HepG2 (cell line): ENCODE measurements at regions not wholly inside any gene's neighbourhood (a gene's known extent, or its start where the extent isn't known, plus 50 kb on each side); places are given as distances from the start of the nearest gene placed in this dataset.

ENCODE experiments used
- ATAC-seq: fragments of 200-7000 bp; cut with Tn5 transposase; 3 replicates; pipeline ENCODE4 v1.9.1; 2020; ENCODE audit warnings: mild to moderate bottlenecking, moderate library complexity
- BruUV-seq: library from RNA; stranded (reverse); fragments of 400-500 nt; replicated peaks from 2 replicates; lab custom pipeline; 2021; lab: Mats Ljungman, UMichigan
- CTCF ChIA-PET: fragments of 300-600 bp; formaldehyde crosslinking; extraction: SDS; loops from one replicate; lab custom pipeline; 2021; ENCODE audit warnings: low total read pairs, inconsistent platforms, low intra/inter-chr PET ratio; lab: Yijun Ruan, JAX
- POLR2A ChIA-PET: fragments of 350-600 bp; sonication (Branson Sonifier 250); formaldehyde crosslinking; loops from one replicate; lab custom pipeline; 2020; ENCODE audit warnings: antibody characterized with exemption, inconsistent platforms; lab: Yijun Ruan, JAX
- DNase-seq: peaks from one replicate; pipeline ENCODE4 v3.0.0-alpha.2; 2015; ENCODE audit warnings: low spot score
- FAIRE-seq: peaks from 3 replicates; lab custom pipeline; 2011; peaks lifted over from hg19 to GRCh38; lab: Jason Lieb, UNC
- H2AFZ ChIP-seq: one replicate; pipeline ENCODE4 v1.6.1; 2011; ENCODE audit warnings: low read length, inconsistent platforms
- H3K27ac ChIP-seq: fragments of 300-600 bp; 3 replicates; pipeline ENCODE4 v1.8.0; 2011; ENCODE audit warnings: mixed run types, mild to moderate bottlenecking, mixed read lengths, low read length, inconsistent platforms; ENCODE audit not compliant: insufficient read depth; ENCODE audit errors: extremely low read length
- H3K27me3 ChIP-seq, 2 experiments: fragments of 200-600 bp in 1 of 2; 2 replicates in 1 of 2; 3 replicates in 1 of 2; pipeline versions ENCODE4 v1.6.0 to v1.8.0; 2011; ENCODE audit warnings: low read length in 2 of 2, mild to moderate bottlenecking in 2 of 2, moderate library complexity in 2 of 2, inconsistent platforms in 1 of 2; ENCODE audit not compliant: insufficient read depth in 2 of 2, control insufficient read depth in 1 of 2
- H3K36me3 ChIP-seq, 2 experiments: fragments of 200-600 bp in 1 of 2; replicated peaks in 1 of 2; 2 replicates in 1 of 2; 3 replicates in 1 of 2; pipeline versions ENCODE4 v1.5.1 to v1.8.0; 2011; ENCODE audit warnings: low read length in 2 of 2, inconsistent platforms in 1 of 2; ENCODE audit not compliant: insufficient read depth in 2 of 2, control insufficient read depth in 1 of 2
- H3K4me1 ChIP-seq: 2 replicates; pipeline ENCODE4 v1.5.1; 2012; ENCODE audit warnings: low read length, inconsistent platforms; ENCODE audit not compliant: insufficient read depth
- H3K4me2 ChIP-seq: 2 replicates; pipeline ENCODE4 v1.6.0; 2011; ENCODE audit warnings: low read depth, low read length, inconsistent platforms
- H3K4me3 ChIP-seq, 3 experiments: fragments of 200-600 bp in 1 of 3; sonication (generic), shearing (Covaris generic) in 1 of 3; replicated peaks in 1 of 3; 2 replicates each; pipeline ENCODE4 v1.5.1; 2011 to 2016; ENCODE audit warnings: low read length in 3 of 3, inconsistent platforms in 2 of 3, low read depth in 2 of 3, mild to moderate bottlenecking in 2 of 3, control low read depth in 1 of 3, mixed read lengths in 1 of 3; ENCODE audit not compliant: insufficient read depth in 1 of 3
- H3K79me2 ChIP-seq: one replicate; pipeline ENCODE4 v1.6.1; 2011; ENCODE audit warnings: low read length, inconsistent platforms; ENCODE audit not compliant: insufficient read depth
- H3K9ac ChIP-seq: 2 replicates; pipeline ENCODE4 v1.6.0; 2011; ENCODE audit warnings: mild to moderate bottlenecking, low read depth, low read length, inconsistent platforms; ENCODE audit not compliant: insufficient read depth
- H3K9me3 ChIP-seq: 2 replicates; pipeline ENCODE4 v1.5.1; 2012; ENCODE audit warnings: mild to moderate bottlenecking, low read length
- H4K20me1 ChIP-seq: 2 replicates; pipeline ENCODE4 v1.6.0; 2011; ENCODE audit warnings: inconsistent platforms, mild to moderate bottlenecking, low read length, moderate library complexity; ENCODE audit not compliant: insufficient read depth
- ATF1 ChIP-seq: IDR thresholded peaks from 2 replicates; pipeline ENCODE4 v1.6.1; 2016; ENCODE audit warnings: mild to moderate bottlenecking, control low read depth
- RFXAP ChIP-seq: sonication (generic); formaldehyde crosslinking; IDR thresholded peaks from 2 replicates; pipeline ENCODE4 v1.4.0; 2020; ENCODE audit warnings: missing genetic modification reagents, borderline replicate concordance
- ZNF550 ChIP-seq: sonication (generic); formaldehyde crosslinking; IDR thresholded peaks from 2 replicates; pipeline ENCODE4 v1.4.0; 2020; ENCODE audit warnings: mild to moderate bottlenecking, missing genetic modification reagents, borderline replicate concordance
- ZNF770 ChIP-seq: sonication (generic); formaldehyde crosslinking; IDR thresholded peaks from 2 replicates; pipeline ENCODE4 v1.5.0; 2020; ENCODE audit warnings: mild to moderate bottlenecking, missing genetic modification reagents
- ZNF878 ChIP-seq: sonication (generic); formaldehyde crosslinking; IDR thresholded peaks from 2 replicates; pipeline ENCODE4 v1.8.1; 2023; ENCODE audit warnings: mild to moderate bottlenecking, missing genetic modification reagents, moderate library complexity
- WGBS: methylation state at CpG from one replicate; pipeline ENCODE4 v1.1.6; 2017; ENCODE audit warnings: low lambda C conversion rate; 5-methylcytosine and 5-hydroxymethylcytosine counted together
- in situ Hi-C: cut with HindIII; loops from 2 replicates; pipeline ENCODE4 v1.10.0; 2017; ENCODE audit warnings: low pct_unique_long_range_greater_than_20kb; ENCODE audit not compliant: extremely low pct_ligation_motif_present
- intact Hi-C: fragments of 100-400 bp; cut with micrococcal nuclease; formaldehyde crosslinking; loops from one replicate; pipeline ENCODE4 v1.10.0; 2022; ENCODE audit not compliant: unreplicated experiment
- TF ChIP-seq, protein P1 (sequence below), 2 experiments: sonication (generic) in 1 of 2; formaldehyde crosslinking in 1 of 2; IDR thresholded peaks; 2 replicates each; pipeline versions ENCODE4 v1.5.1 to v1.6.1; 2011 to 2020; ENCODE audit warnings: borderline replicate concordance in 1 of 2, low read depth in 1 of 2, low read length in 1 of 2, mild to moderate bottlenecking in 1 of 2, missing genetic modification reagents in 1 of 2, moderate library complexity in 1 of 2
- TF ChIP-seq, protein P2 (sequence below): sonication (generic); formaldehyde crosslinking; IDR thresholded peaks from 2 replicates; pipeline ENCODE4 v1.4.0; 2020; ENCODE audit warnings: missing genetic modification reagents, mild to moderate bottlenecking, borderline replicate concordance

- FAIRE-seq, result no peak
- Histone ChIP-seq H4K20me1 (no peaks in the 10 kb centered on the region), H3K27me3 (no peaks in the 10 kb centered on the region), H3K27ac (peak overlapping the region; percentile 80), H3K79me2 (peaks cover 90% of the 10 kb centered on the region), H3K9me3 (no peaks in the 10 kb centered on the region), H3K9ac (peak overlapping the region; percentile 70), H3K4me2 (peak overlapping the region; percentile 71), H3K4me1 (peaks cover 79% of the 10 kb centered on the region), H3K4me3 (no peak overlapping the region), H2AFZ (no peak overlapping the region), H3K36me3 (0 out of 5 replicates have a peak, but pooled peaks cover 2 to 4% of the 10 kb centered on the region in 2 experiments)
- no peak for ATAC-seq
- BruUV-seq, result no TSS peak
- in situ Hi-C loops, result loop anchor here (10.0 kb wide), 1 partner anchor 615 kb away; the partner anchor contains the start of gene COG1
- TF ChIP-seq ZNF878 (0 out of 2 replicates have a peak, but pooled peaks have one; percentile 8), ATF1 (no peak), ZNF770 (peak; percentile 82), ZNF550 (0 out of 2 replicates have a peak, but pooled peaks have one; percentile 65), RFXAP (no peak)
- TF ChIP-seq, protein P1, sequence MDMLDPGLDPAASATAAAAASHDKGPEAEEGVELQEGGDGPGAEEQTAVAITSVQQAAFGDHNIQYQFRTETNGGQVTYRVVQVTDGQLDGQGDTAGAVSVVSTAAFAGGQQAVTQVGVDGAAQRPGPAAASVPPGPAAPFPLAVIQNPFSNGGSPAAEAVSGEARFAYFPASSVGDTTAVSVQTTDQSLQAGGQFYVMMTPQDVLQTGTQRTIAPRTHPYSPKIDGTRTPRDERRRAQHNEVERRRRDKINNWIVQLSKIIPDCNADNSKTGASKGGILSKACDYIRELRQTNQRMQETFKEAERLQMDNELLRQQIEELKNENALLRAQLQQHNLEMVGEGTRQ (IDR thresholded peaks at IDR 0.05; ENCODE audit: low read depth, low read length), result no peak
- TF ChIP-seq, protein P1 (CRISPR knock-in tag; IDR thresholded peaks at IDR 0.05; ENCODE audit: borderline replicate concordance), result peak; percentile 58; the same call in 1 of the 2 replicates
- TF ChIP-seq, protein P2, sequence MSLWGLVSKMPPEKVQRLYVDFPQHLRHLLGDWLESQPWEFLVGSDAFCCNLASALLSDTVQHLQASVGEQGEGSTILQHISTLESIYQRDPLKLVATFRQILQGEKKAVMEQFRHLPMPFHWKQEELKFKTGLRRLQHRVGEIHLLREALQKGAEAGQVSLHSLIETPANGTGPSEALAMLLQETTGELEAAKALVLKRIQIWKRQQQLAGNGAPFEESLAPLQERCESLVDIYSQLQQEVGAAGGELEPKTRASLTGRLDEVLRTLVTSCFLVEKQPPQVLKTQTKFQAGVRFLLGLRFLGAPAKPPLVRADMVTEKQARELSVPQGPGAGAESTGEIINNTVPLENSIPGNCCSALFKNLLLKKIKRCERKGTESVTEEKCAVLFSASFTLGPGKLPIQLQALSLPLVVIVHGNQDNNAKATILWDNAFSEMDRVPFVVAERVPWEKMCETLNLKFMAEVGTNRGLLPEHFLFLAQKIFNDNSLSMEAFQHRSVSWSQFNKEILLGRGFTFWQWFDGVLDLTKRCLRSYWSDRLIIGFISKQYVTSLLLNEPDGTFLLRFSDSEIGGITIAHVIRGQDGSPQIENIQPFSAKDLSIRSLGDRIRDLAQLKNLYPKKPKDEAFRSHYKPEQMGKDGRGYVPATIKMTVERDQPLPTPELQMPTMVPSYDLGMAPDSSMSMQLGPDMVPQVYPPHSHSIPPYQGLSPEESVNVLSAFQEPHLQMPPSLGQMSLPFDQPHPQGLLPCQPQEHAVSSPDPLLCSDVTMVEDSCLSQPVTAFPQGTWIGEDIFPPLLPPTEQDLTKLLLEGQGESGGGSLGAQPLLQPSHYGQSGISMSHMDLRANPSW, result 0 out of 2 replicates have a peak, but pooled peaks have one; percentile 44
- DNase-seq, result no peak
- 67% methylated on average over 2 of the region's 2 CpGs for WGBS
- intact Hi-C loops, result loop anchor here (1.0 to 2.0 kb wide), 3 partner anchors 8 to 13 kb away; no protein-coding TSS in a partner anchor
- POLR2A ChIA-PET, result interaction anchor here (0.8 to 5.2 kb wide), 24 partner anchors 8 to 899 kb away, joined by 3 to 117 read pairs (median 6); no protein-coding TSS in a partner anchor
- CTCF ChIA-PET, result no interaction called here
Observed at GRCh38 chr17:72579990-72580320, 459.1 kb downstream of the SOX9 start.
